H9 (cell line): ENCODE measurements at regions not wholly inside any gene's neighbourhood (a gene's known extent, or its start where the extent isn't known, plus 50 kb on each side); places are given as distances from the start of the nearest gene placed in this dataset.

Experiments
- DNase-seq: peaks from one replicate; pipeline ENCODE4 v3.0.0-alpha.2; 2017
- H2AFZ ChIP-seq: one replicate; pipeline ENCODE4 v1.6.1; 2013; ENCODE audit warnings: mild to moderate bottlenecking, low read length, control low read depth, moderate library complexity
- H2AK5ac ChIP-seq: 2 replicates; pipeline ENCODE4 v1.6.1; 2013; ENCODE audit warnings: low read length, control low read depth, mixed read lengths; ENCODE audit not compliant: insufficient read length
- H2BK120ac ChIP-seq: one replicate; pipeline ENCODE4 v1.6.1; 2013; ENCODE audit warnings: low read depth, mild to moderate bottlenecking, low read length, control low read depth, inconsistent platforms; ENCODE audit not compliant: poor library complexity, severe bottlenecking
- H2BK12ac ChIP-seq: 2 replicates; pipeline ENCODE4 v1.6.1; 2013; ENCODE audit warnings: low read length, control low read depth, mixed read lengths, low read depth; ENCODE audit not compliant: insufficient read length
- H2BK15ac ChIP-seq: 2 replicates; pipeline ENCODE4 v1.6.1; 2013; ENCODE audit warnings: low read depth, low read length, control low read depth
- H2BK20ac ChIP-seq: one replicate; pipeline ENCODE4 v1.6.1; 2013; ENCODE audit warnings: low read depth, mild to moderate bottlenecking, low read length, control low read depth, inconsistent platforms; ENCODE audit not compliant: poor library complexity, severe bottlenecking
- H2BK5ac ChIP-seq: 2 replicates; pipeline ENCODE4 v1.6.1; 2013; ENCODE audit warnings: low read length, control low read depth, mixed read lengths; ENCODE audit not compliant: insufficient read length
- H3K14ac ChIP-seq: 2 replicates; pipeline ENCODE4 v1.6.1; 2013; ENCODE audit warnings: low read length, control low read depth; ENCODE audit not compliant: insufficient read depth
- H3K18ac ChIP-seq: 2 replicates; pipeline ENCODE4 v1.6.1; 2013; ENCODE audit warnings: low read depth, mild to moderate bottlenecking, mixed read lengths, low read length, control low read depth; ENCODE audit not compliant: insufficient read length
- H3K23ac ChIP-seq: 2 replicates; pipeline ENCODE4 v1.6.1; 2013; ENCODE audit warnings: low read length, control low read depth, mixed read lengths, low read depth; ENCODE audit not compliant: insufficient read length
- H3K23me2 ChIP-seq: 2 replicates; pipeline ENCODE4 v1.6.1; 2013; ENCODE audit warnings: low read depth, mild to moderate bottlenecking, mixed read lengths, low read length, control low read depth; ENCODE audit not compliant: insufficient read length, poor library complexity, severe bottlenecking
- H3K27ac ChIP-seq: 2 replicates; pipeline ENCODE4 v1.5.1; 2013; ENCODE audit warnings: low read length, control low read depth, mixed read lengths, low read depth; ENCODE audit not compliant: insufficient read length
- H3K27me3 ChIP-seq: 2 replicates; pipeline ENCODE4 v1.6.1; 2013; ENCODE audit warnings: low read length, control low read depth, inconsistent platforms; ENCODE audit not compliant: insufficient read depth
- H3K4ac ChIP-seq: 2 replicates; pipeline ENCODE4 v1.6.1; 2013; ENCODE audit warnings: low read depth, mild to moderate bottlenecking, control low read depth, inconsistent platforms, low read length, moderate library complexity
- H3K4me1 ChIP-seq: 2 replicates; pipeline ENCODE4 v1.6.1; 2013; ENCODE audit warnings: low read length, control low read depth, inconsistent platforms; ENCODE audit not compliant: insufficient read depth
- H3K4me2 ChIP-seq: 2 replicates; pipeline ENCODE4 v1.6.1; 2013; ENCODE audit warnings: low read length, control low read depth, mixed read lengths; ENCODE audit not compliant: insufficient read length, insufficient read depth
- H3K56ac ChIP-seq: 2 replicates; pipeline ENCODE4 v1.6.1; 2013; ENCODE audit warnings: low read depth, mild to moderate bottlenecking, mixed read lengths, low read length, control low read depth; ENCODE audit not compliant: insufficient read length
- H3K79me1 ChIP-seq: 2 replicates; pipeline ENCODE4 v1.6.1; 2013; ENCODE audit warnings: low read depth, mild to moderate bottlenecking, moderate library complexity, low read length, control low read depth, inconsistent platforms; ENCODE audit not compliant: insufficient read depth, poor library complexity, severe bottlenecking
- H3K79me2 ChIP-seq: 2 replicates; pipeline ENCODE4 v1.6.1; 2013; ENCODE audit warnings: low read length, control low read depth, inconsistent platforms; ENCODE audit not compliant: insufficient read depth
- H3K9ac ChIP-seq: 2 replicates; pipeline ENCODE4 v1.6.1; 2013; ENCODE audit warnings: low read length, control low read depth, mixed read lengths; ENCODE audit not compliant: insufficient read length; ENCODE audit errors: extremely low read depth
- H3K9me3 ChIP-seq: one replicate; pipeline ENCODE4 v1.6.1; 2013; ENCODE audit warnings: low read depth, low read length, inconsistent platforms; ENCODE audit not compliant: control insufficient read depth
- H3T11ph ChIP-seq: one replicate; pipeline ENCODE4 v1.6.1; 2013; ENCODE audit warnings: mild to moderate bottlenecking, low read length, control low read depth, inconsistent platforms
- H4K20me1 ChIP-seq: one replicate; pipeline ENCODE4 v1.6.1; 2013; ENCODE audit not compliant: control insufficient read depth, insufficient read length, insufficient read depth
- H4K5ac ChIP-seq: 2 replicates; pipeline ENCODE4 v1.6.1; 2013; ENCODE audit warnings: low read depth, mild to moderate bottlenecking, mixed read lengths, low read length, control low read depth; ENCODE audit not compliant: insufficient read length
- H4K8ac ChIP-seq: replicated peaks from 2 replicates; pipeline ENCODE4 v1.6.1; 2013; ENCODE audit warnings: low read length, control low read depth, mixed read lengths, low read depth; ENCODE audit not compliant: insufficient read length
- H4K91ac ChIP-seq: 2 replicates; pipeline ENCODE4 v1.6.1; 2013; ENCODE audit warnings: low read depth, mild to moderate bottlenecking, moderate library complexity, mixed read lengths, low read length, control low read depth; ENCODE audit not compliant: insufficient read length
- H3K27ac Mint-ChIP-seq, 3 experiments: 2 replicates in 2 of 3; 3 replicates in 1 of 3; pipeline ENCODE4 v1.8.0; 2020 to 2021; ENCODE audit warnings: mixed read lengths in 3 of 3, mild to moderate bottlenecking in 1 of 3, moderate library complexity in 1 of 3
- H3K27me3 Mint-ChIP-seq: 2 replicates; pipeline ENCODE4 v1.8.0; 2021; ENCODE audit warnings: low read depth, mild to moderate bottlenecking, moderate library complexity, mixed read lengths
- H3K36me3 Mint-ChIP-seq, 3 experiments: 2 replicates in 2 of 3; 3 replicates in 1 of 3; pipeline ENCODE4 v1.8.0; 2020 to 2021; ENCODE audit warnings: low read depth in 3 of 3, mixed read lengths in 3 of 3; ENCODE audit not compliant: insufficient read depth in 1 of 3
- H3K4me1 Mint-ChIP-seq, 2 experiments: 2 replicates each; pipeline ENCODE4 v1.8.0; 2020; ENCODE audit warnings: mixed read lengths in 2 of 2
- H3K4me3 Mint-ChIP-seq, 2 experiments: 2 replicates in 1 of 2; 3 replicates in 1 of 2; pipeline ENCODE4 v1.8.0; 2020 to 2021; ENCODE audit warnings: mild to moderate bottlenecking in 2 of 2, mixed read lengths in 2 of 2, moderate library complexity in 1 of 2
- H3K9me3 Mint-ChIP-seq, 2 experiments: 2 replicates in 1 of 2; 3 replicates in 1 of 2; pipeline ENCODE4 v1.8.0; 2020; ENCODE audit warnings: mild to moderate bottlenecking in 2 of 2, mixed read lengths in 2 of 2, moderate library complexity in 1 of 2
- CTCF ChIP-seq: fragments of 200-600 bp; sonication (generic); conservative IDR thresholded peaks from 3 replicates; pipeline ENCODE4 v1.8.0; 2021; ENCODE audit warnings: antibody characterized with exemption, mild to moderate bottlenecking
- WGBS: extraction: QIAGEN DNeasy Blood & Tissue Kit; methylation state at CpG from one replicate; pipeline ENCODE4 v1.1.7; 2013; ENCODE audit warnings: missing lambda C conversion rate, low lambda C conversion rate, mixed read lengths; ENCODE audit not compliant: insufficient read length; ENCODE audit errors: extremely low coverage; 5-methylcytosine and 5-hydroxymethylcytosine counted together

GRCh38 chr4:179855469-179855868, 2387.7 kb upstream of the TENM3 start:
- WGBS, result no CpG with 5 or more reads among the region's 3 CpGs
- H3K4me1 Mint-ChIP-seq, result no peaks in the 10 kb centered on the region

More at GRCh38 chr4:179855469-179855868, 2387.7 kb upstream of the TENM3 start:
- no peak overlapping the region for H3K4me3 Mint-ChIP-seq
- Histone ChIP-seq H3K56ac (no peak overlapping the region), H3K18ac (no peak overlapping the region), H2BK15ac (no peak overlapping the region), H3K79me1 (no peaks in the 10 kb centered on the region), H2AK5ac (no peak overlapping the region), H4K5ac (no peak overlapping the region), H3K4me2 (no peak overlapping the region), H2BK12ac (no peak overlapping the region), H2BK20ac (no peak overlapping the region), H3T11ph (no peak overlapping the region), H2BK5ac (no peak overlapping the region), H2BK120ac (no peak overlapping the region), H3K14ac (no peak overlapping the region), H3K27me3 (no peaks in the 10 kb centered on the region), H4K20me1 (no peaks in the 10 kb centered on the region), H2AFZ (no peak overlapping the region), H3K27ac (no peak overlapping the region), H4K8ac (no peak overlapping the region), H3K9me3 (no peaks in the 10 kb centered on the region), H3K23me2 (no peaks in the 10 kb centered on the region), H3K4me1 (no peaks in the 10 kb centered on the region), H3K4ac (no peak overlapping the region), H3K79me2 (no peaks in the 10 kb centered on the region), H3K23ac (no peak overlapping the region), H3K9ac (no peak overlapping the region), H4K91ac (no peak overlapping the region)
- H3K27me3 Mint-ChIP-seq, result no peaks in the 10 kb centered on the region
- no peak for DNase-seq
- no peaks in the 10 kb centered on the region; a peak in 1 of 7 replicates for H3K36me3 Mint-ChIP-seq
- no peaks in the 10 kb centered on the region for H3K9me3 Mint-ChIP-seq
- no peak overlapping the region for H3K27ac Mint-ChIP-seq
- TF ChIP-seq CTCF, result no peak
